ENCODE measurements at regions not wholly inside any gene's neighbourhood (a gene's known extent, or its start where the extent isn't known, plus 50 kb on each side); places are given as distances from the start of the nearest gene placed in this dataset.
"Not testable (repeated sequence)": the region's sequence is repeated elsewhere in the genome, so short reads cannot be mapped to it uniquely, and the experiment has no call there.

GRCh38 chr16:26988186-26988585 lies 78.5 kb upstream of the C16orf82 start:
- no peaks in the 10 kb centered on the region for H3K79me2 ChIP-seq (ENCODE audit: insufficient read depth, low read length)

GRCh38 chr16:26990384-26991120 lies 76.2 kb upstream of the C16orf82 start:
- H3K9me3 ChIP-seq (ENCODE audit: control insufficient read depth in 1 of 2, insufficient read depth in 1 of 2, low read depth in 1 of 2, low read length in 2 of 2); H3K79me2 ChIP-seq (ENCODE audit: insufficient read depth, low read length); H4K20me1 ChIP-seq (ENCODE audit: insufficient read depth); H3K4me2 ChIP-seq (ENCODE audit: low read length); CTCF ChIA-PET; H3K27ac ChIP-seq (ENCODE audit: low read depth, low read length); H3K9me2 ChIP-seq (ENCODE audit: insufficient read depth); H3K4me1 ChIP-seq (ENCODE audit: control insufficient read depth in 1 of 2, insufficient read depth in 2 of 2, low read length in 2 of 2); H3K36me3 ChIP-seq (ENCODE audit: control insufficient read depth in 1 of 2, insufficient read depth in 2 of 2, low read length in 2 of 2); H3K9ac ChIP-seq (ENCODE audit: low read length); POLR2A ChIA-PET; ATAC-seq; BruUV-seq (replicated peaks); RAD21 ChIA-PET (ENCODE audit: low non-redundant PET in 1 of 2, low total read pairs in 2 of 2, uncharacterized antibody in 2 of 2, unreplicated experiment in 2 of 2); H2AFZ ChIP-seq (ENCODE audit: low read depth, low read length, poor library complexity, severe bottlenecking); intact Hi-C loops (cut with micrococcal nuclease); H3K4me3 ChIP-seq (replicated peaks in 1 of 2; ENCODE audit: low read depth in 1 of 2, low read length in 2 of 2); DNase-seq (ENCODE audit: low read depth, low spot score): not testable (repeated sequence)
- peaks cover 59% of the 10 kb centered on the region for H3K27me3 ChIP-seq (ENCODE audit: insufficient read depth, low read length)

More at GRCh38 chr16:26988186-26988585, 78.5 kb upstream of the C16orf82 start:
- DNase-seq (ENCODE audit: low read depth, low spot score) (no peak), ATAC-seq (no peak)
- H3K4me2 ChIP-seq (ENCODE audit: low read length) = no peak overlapping the region
- TF ChIP-seq REST (IDR thresholded peaks at IDR 0.05; ENCODE audit: low read depth) (no peak), CBX3 (IDR thresholded peaks at IDR 0.05; ENCODE audit: low read depth) (no peak), TCF7L2 (IDR thresholded peaks at IDR 0.05; ENCODE audit: borderline replicate concordance, extremely low read depth, insufficient read depth, insufficient read length) (no peak), POLR2AphosphoS5 (IDR thresholded peaks at IDR 0.05; ENCODE audit: low read depth, low read length) (no peak), SIN3A (IDR thresholded peaks at IDR 0.05; ENCODE audit: low read depth) (no peak), FOSL1 (IDR thresholded peaks at IDR 0.05; ENCODE audit: low read depth) (no peak), ELF1 (IDR thresholded peaks at IDR 0.05; ENCODE audit: borderline replicate concordance, low read depth) (no peak), POLR2A (IDR thresholded peaks at IDR 0.05; ENCODE audit: borderline replicate concordance, extremely low read depth, insufficient read depth, insufficient read length) (no peak), EZH2phosphoT487 (IDR thresholded peaks at IDR 0.05; ENCODE audit: borderline replicate concordance) (no peak), EZH2 (IDR thresholded peaks at IDR 0.05) (no peak), JUND (IDR thresholded peaks at IDR 0.05) (no peak), SRF (IDR thresholded peaks at IDR 0.05; ENCODE audit: low read depth) (no peak)
- TF ChIP-seq, protein P1, sequence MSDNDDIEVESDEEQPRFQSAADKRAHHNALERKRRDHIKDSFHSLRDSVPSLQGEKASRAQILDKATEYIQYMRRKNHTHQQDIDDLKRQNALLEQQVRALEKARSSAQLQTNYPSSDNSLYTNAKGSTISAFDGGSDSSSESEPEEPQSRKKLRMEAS (IDR thresholded peaks at IDR 0.05) = no peak
- TF ChIP-seq, protein P2, sequence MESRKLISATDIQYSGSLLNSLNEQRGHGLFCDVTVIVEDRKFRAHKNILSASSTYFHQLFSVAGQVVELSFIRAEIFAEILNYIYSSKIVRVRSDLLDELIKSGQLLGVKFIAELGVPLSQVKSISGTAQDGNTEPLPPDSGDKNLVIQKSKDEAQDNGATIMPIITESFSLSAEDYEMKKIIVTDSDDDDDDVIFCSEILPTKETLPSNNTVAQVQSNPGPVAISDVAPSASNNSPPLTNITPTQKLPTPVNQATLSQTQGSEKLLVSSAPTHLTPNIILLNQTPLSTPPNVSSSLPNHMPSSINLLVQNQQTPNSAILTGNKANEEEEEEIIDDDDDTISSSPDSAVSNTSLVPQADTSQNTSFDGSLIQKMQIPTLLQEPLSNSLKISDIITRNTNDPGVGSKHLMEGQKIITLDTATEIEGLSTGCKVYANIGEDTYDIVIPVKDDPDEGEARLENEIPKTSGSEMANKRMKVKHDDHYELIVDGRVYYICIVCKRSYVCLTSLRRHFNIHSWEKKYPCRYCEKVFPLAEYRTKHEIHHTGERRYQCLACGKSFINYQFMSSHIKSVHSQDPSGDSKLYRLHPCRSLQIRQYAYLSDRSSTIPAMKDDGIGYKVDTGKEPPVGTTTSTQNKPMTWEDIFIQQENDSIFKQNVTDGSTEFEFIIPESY (IDR thresholded peaks at IDR 0.05; ENCODE audit: extremely low read depth, insufficient replicate concordance, low read length) = no peak
- ChIA-PET CTCF (no interaction called here), RAD21 (ENCODE audit: low non-redundant PET in 1 of 2, low total read pairs in 2 of 2, uncharacterized antibody in 2 of 2, unreplicated experiment in 2 of 2) (no interaction called here), POLR2A (no interaction called here)
- no peaks in the 10 kb centered on the region; a peak in 1 of 4 replicates for H3K4me1 ChIP-seq (ENCODE audit: control insufficient read depth in 1 of 2, insufficient read depth in 2 of 2, low read length in 2 of 2)
- no peak overlapping the region for H3K9ac ChIP-seq (ENCODE audit: low read length)
- no peaks in the 10 kb centered on the region for H3K9me3 ChIP-seq (ENCODE audit: control insufficient read depth in 1 of 2, insufficient read depth in 1 of 2, low read depth in 1 of 2, low read length in 2 of 2)
- no TSS peak for BruUV-seq (replicated peaks)
- no peaks in the 10 kb centered on the region for H3K9me2 ChIP-seq (ENCODE audit: insufficient read depth)
- peaks cover 40% of the 10 kb centered on the region for H3K27me3 ChIP-seq (ENCODE audit: insufficient read depth, low read length)
- intact Hi-C loops (cut with micrococcal nuclease) = no loop called here
- H2AFZ ChIP-seq (ENCODE audit: low read depth, low read length, poor library complexity, severe bottlenecking) = no peak overlapping the region
- no peaks in the 10 kb centered on the region for H4K20me1 ChIP-seq (ENCODE audit: insufficient read depth)
- no peak overlapping the region for H3K4me3 ChIP-seq (replicated peaks in 1 of 2; ENCODE audit: low read depth in 1 of 2, low read length in 2 of 2)
- H3K36me3 ChIP-seq (ENCODE audit: control insufficient read depth in 1 of 2, insufficient read depth in 2 of 2, low read length in 2 of 2) = no peaks in the 10 kb centered on the region
- H3K27ac ChIP-seq (ENCODE audit: low read depth, low read length) = no peak overlapping the region
